Heart left ventricle (tissue), 16 donors: ENCODE measurements at regions not wholly inside any gene's neighbourhood (a gene's known extent, or its start where the extent isn't known, plus 50 kb on each side); places are given as distances from the start of the nearest gene placed in this dataset.

Source experiments
- ATAC-seq, 4 donors: fragments of 200-7000 bp; cut with Tn5 transposase; one replicate each; pipeline ENCODE4 v1.9.1; 2020 to 2022; ENCODE audit warnings: moderate library complexity in 4 of 4, mild to moderate bottlenecking in 3 of 4, moderate number of reproducible peaks in 1 of 4
- DNase-seq, 5 donors: peaks; one replicate each; pipeline ENCODE4 v3.0.0-alpha.2; 2020
- H3K27ac ChIP-seq, 12 donors: fragments of 200-600 bp; sonication (generic) in 4 of 12; one replicate each; pipeline versions ENCODE4 v1.5.0 to v1.8.0; 2016 to 2022; ENCODE audit warnings: mild to moderate bottlenecking in 2 of 12
- H3K27me3 ChIP-seq, 9 donors: fragments of 200-600 bp; sonication (generic) in 2 of 9; one replicate each; pipeline versions ENCODE4 v1.5.1 to v1.8.0; 2016 to 2022; ENCODE audit warnings: mild to moderate bottlenecking in 3 of 9
- H3K36me3 ChIP-seq, 9 donors: fragments of 200-600 bp; sonication (generic) in 2 of 9; one replicate each; pipeline versions ENCODE4 v1.5.0 to v1.8.0; 2018 to 2022; ENCODE audit warnings: mild to moderate bottlenecking in 2 of 9
- H3K4me1 ChIP-seq, 12 donors: fragments of 200-600 bp; sonication (generic) in 4 of 12; one replicate each; pipeline versions ENCODE4 v1.5.0 to v1.8.0; 2016 to 2022; ENCODE audit warnings: mild to moderate bottlenecking in 3 of 12
- H3K4me3 ChIP-seq, 12 donors: fragments of 200-600 bp; sonication (generic) in 4 of 12; one replicate each; pipeline versions ENCODE4 v1.5.0 to v1.8.0; 2017 to 2022; ENCODE audit warnings: mild to moderate bottlenecking in 9 of 12, moderate library complexity in 4 of 12
- H3K9me3 ChIP-seq, 12 donors: fragments of 200-600 bp; sonication (generic) in 4 of 12; one replicate each; pipeline versions ENCODE4 v1.5.0 to v1.8.0; 2016 to 2022; ENCODE audit warnings: mild to moderate bottlenecking in 1 of 12
- CTCF ChIP-seq, 12 donors: fragments of 200-600 bp; sonication (generic) in 4 of 12; IDR thresholded peaks; one replicate each; pipeline versions ENCODE4 v1.5.0 to v1.8.0; 2018 to 2022; ENCODE audit warnings: antibody characterized with exemption in 12 of 12, mild to moderate bottlenecking in 5 of 12
- POLR2A ChIP-seq, 2 donors: fragments of 450-650 bp; IDR thresholded peaks; one replicate each; pipeline ENCODE4 v1.6.1; 2017; ENCODE audit warnings: antibody characterized with exemption in 2 of 2, mild to moderate bottlenecking in 2 of 2, moderate library complexity in 2 of 2
- WGBS, 4 donors: extraction: QIAGEN DNeasy Blood & Tissue Kit in 2 of 4; methylation state at CpG; one replicate each; pipeline versions ENCODE4 v1.1.5 to v1.1.7; 2013 to 2018; 5-methylcytosine and 5-hydroxymethylcytosine counted together
- intact Hi-C, 10 donors: fragments of 100-400 bp; cut with DNase I; formaldehyde crosslinking; loops; one replicate each; pipeline versions ENCODE4 v1.11.1 to v1.14.2; 2022
- donor health status: ischemic (EF 13 %, LVEDD 7.1; RV severe dilation, severe dysfunction).
- donor health status: healthy with polysubstance abuse.
- donor health status: DM: no; HTN: yes; CAD: no.
- donor health status: DM: no; HTN: no; CAD: no.
- donor health status: ischemic (EF 25% LVEDD 6.9; RV normal size, moderate dysfunction).
- donor health status: ischemic (EF 25% LVEDD 5.7; RV mildly dilated, moderate dysfunction).
- donor health status: healthy.
- donor health status: DM: yes; HTN: yes; CAD: no.
- donor health status: ischemic (EF 35%, LVEDD 5.7; RV mildly dilated, moderate dysfunction).
- donor health status: nonischemic (EF 11% LVEDD 7.7; RV severe dilation, severe dysfunction).
- donor health status: DM: yes; HTN: yes; CAD: no.
- donor health status: PGD.
- donor health status: ischemic (EF 29% LVEDD 5.4; RV normal size, mild dysfunction).
- donor health status: nonischemic (EF 23%, LVEDD 6.1; RV moderate dilation, normal function).

- Histone ChIP-seq H3K36me3 (no peaks in the 10 kb centered on the region), H3K4me1 (no peaks in the 10 kb centered on the region), H3K4me3 (no peak overlapping the region), H3K9me3 (peaks cover 0 to 6% (median 0%) of the 10 kb centered on the region in 12 donors), H3K27me3 (no peaks in the 10 kb centered on the region), H3K27ac (no peak overlapping the region)
- intact Hi-C loops, result no loop called here
- WGBS, 4 donors, result 71 to 89% (median 85%) methylated on average over 4 of the region's 4 CpGs
- ATAC-seq (no peak), DNase-seq (no peak)
- no peak for TF ChIP-seq CTCF (IDR thresholded peaks at IDR 0.05)
- TF ChIP-seq POLR2A (IDR thresholded peaks at IDR 0.05), result no peak
Measured at GRCh38 chr5:164332349-164333196, 827.2 kb downstream of the MAT2B start.

DNA sequence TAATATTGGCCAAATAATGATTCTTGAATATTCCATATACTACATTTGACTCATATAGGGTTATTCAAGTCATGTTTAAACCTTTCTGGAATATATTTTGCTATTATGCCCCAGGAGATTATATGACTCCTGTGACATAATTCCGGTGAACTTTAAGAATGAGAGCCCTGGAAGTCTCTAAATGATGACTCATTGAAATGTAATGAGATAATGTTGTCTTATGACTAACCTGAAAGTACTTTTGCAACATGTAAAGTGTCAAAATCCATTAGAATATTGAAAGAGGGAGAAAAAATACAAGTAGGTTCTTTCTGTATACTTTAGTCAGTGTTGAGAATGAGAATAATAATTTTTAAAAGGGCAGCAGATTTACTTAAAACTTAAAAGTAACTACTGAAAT, 830.4 kb downstream of the MAT2B start:
- Histone ChIP-seq H3K4me3 (no peak overlapping the region), H3K9me3 (no peaks in the 10 kb centered on the region), H3K4me1 (no peaks in the 10 kb centered on the region), H3K36me3 (no peaks in the 10 kb centered on the region), H3K27me3 (no peaks in the 10 kb centered on the region), H3K27ac (no peak overlapping the region)
- ATAC-seq, result peak in 1 of 4 donors; percentile 61
- intact Hi-C loops, result no loop called here
- TF ChIP-seq CTCF (IDR thresholded peaks at IDR 0.05) (no peak), POLR2A (IDR thresholded peaks at IDR 0.05) (no peak)
- no peak for DNase-seq
- 48 to 66% (median 56%) methylated on average over 1 of the region's 1 CpG for WGBS, 4 donors

DNA sequence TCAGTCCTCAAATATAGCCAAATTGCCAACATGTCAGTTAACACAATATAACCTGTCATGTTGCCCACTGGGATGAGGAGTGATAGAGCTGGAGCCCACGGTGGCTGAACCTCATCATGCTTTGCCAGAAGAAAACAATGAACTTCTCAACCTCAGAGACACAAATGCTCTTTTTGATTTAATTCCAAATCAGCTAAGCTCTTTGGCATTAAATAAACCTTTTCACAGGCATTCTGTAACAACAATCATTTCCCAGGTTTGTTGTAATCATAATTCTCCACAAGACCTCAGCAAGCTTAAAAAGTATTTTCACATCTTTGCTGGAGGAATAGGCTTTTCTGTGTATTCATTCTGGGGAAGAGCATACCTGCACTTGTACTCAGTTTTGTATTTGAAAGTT, 830.9 kb downstream of the MAT2B start:
- intact Hi-C loops, result no loop called here
- ATAC-seq, result no peak
- 39 to 47% (median 43%) methylated on average over 1 of the region's 1 CpG for WGBS, 4 donors
- Histone ChIP-seq H3K4me1 (no peaks in the 10 kb centered on the region), H3K27me3 (no peaks in the 10 kb centered on the region), H3K36me3 (no peaks in the 10 kb centered on the region), H3K4me3 (no peak overlapping the region), H3K27ac (no peak overlapping the region), H3K9me3 (no peaks in the 10 kb centered on the region)
- TF ChIP-seq POLR2A (IDR thresholded peaks at IDR 0.05) (no peak), CTCF (IDR thresholded peaks at IDR 0.05) (no peak)
- DNase-seq, result no peak

DNA sequence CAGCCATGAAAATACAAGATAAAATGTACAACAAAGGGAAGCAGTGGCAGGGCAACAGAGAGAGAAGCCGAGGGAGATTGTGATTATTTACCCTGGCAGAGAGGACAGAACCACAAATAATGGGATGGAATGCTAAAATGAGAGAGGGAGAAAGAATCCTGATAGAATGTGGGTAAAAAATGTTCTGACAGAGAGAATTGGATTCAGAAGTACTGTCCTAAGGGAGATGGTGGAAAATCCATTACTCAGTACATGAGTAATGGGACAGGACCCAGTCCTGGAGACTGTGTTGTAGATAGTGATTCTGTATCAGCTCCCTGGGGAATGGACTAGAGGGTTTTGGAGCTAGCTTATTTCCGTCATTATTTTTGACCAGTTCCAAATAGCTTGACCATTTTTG, 831.5 kb downstream of the MAT2B start:
- ATAC-seq (peak in 3 of 4 donors; percentile 65 to 93 (median 71)), DNase-seq (no peak)
- no peaks in the 10 kb centered on the region for H3K36me3 ChIP-seq
- H3K9me3 ChIP-seq, result no peaks in the 10 kb centered on the region
- no peak overlapping the region for H3K4me3 ChIP-seq
- TF ChIP-seq POLR2A (IDR thresholded peaks at IDR 0.05) (no peak), CTCF (IDR thresholded peaks at IDR 0.05) (no peak)
- 41 to 62% (median 58%) methylated on average over 2 of the region's 2 CpGs for WGBS, 4 donors
- intact Hi-C loops, result no loop called here
- H3K27me3 ChIP-seq, result no peaks in the 10 kb centered on the region
- H3K27ac ChIP-seq, result no peak overlapping the region
- no peaks in the 10 kb centered on the region for H3K4me1 ChIP-seq
